ENCODE measurements at regions not wholly inside any gene's neighbourhood (a gene's known extent, or its start where the extent isn't known, plus 50 kb on each side); places are given as distances from the start of the nearest gene placed in this dataset.

GRCh38 chr2:209209943-209210342, 213.9 kb upstream of the MAP2 start:
- TF ChIP-seq, protein P1, sequence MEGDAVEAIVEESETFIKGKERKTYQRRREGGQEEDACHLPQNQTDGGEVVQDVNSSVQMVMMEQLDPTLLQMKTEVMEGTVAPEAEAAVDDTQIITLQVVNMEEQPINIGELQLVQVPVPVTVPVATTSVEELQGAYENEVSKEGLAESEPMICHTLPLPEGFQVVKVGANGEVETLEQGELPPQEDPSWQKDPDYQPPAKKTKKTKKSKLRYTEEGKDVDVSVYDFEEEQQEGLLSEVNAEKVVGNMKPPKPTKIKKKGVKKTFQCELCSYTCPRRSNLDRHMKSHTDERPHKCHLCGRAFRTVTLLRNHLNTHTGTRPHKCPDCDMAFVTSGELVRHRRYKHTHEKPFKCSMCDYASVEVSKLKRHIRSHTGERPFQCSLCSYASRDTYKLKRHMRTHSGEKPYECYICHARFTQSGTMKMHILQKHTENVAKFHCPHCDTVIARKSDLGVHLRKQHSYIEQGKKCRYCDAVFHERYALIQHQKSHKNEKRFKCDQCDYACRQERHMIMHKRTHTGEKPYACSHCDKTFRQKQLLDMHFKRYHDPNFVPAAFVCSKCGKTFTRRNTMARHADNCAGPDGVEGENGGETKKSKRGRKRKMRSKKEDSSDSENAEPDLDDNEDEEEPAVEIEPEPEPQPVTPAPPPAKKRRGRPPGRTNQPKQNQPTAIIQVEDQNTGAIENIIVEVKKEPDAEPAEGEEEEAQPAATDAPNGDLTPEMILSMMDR (optimal IDR thresholded peaks at IDR 0.05 in 1 of 3, IDR thresholded peaks at IDR 0.05 in 1 of 3, conservative IDR thresholded peaks at IDR 0.05 in 1 of 3; ENCODE audit: extremely low read depth in 1 of 3, insufficient read depth in 2 of 3, low read length in 3 of 3) = no peak
- no peak for TF ChIP-seq EZH2 (IDR thresholded peaks at IDR 0.05; ENCODE audit: low read length)
- Histone ChIP-seq H2AFZ (ENCODE audit: control insufficient read depth, low read length) (no peak overlapping the region), H3K9me1 (ENCODE audit: control insufficient read depth, extremely low read depth, insufficient read depth, low read length) (no peaks in the 10 kb centered on the region), H3K27ac (ENCODE audit: control insufficient read depth, insufficient read depth, low read length) (no peak overlapping the region), H3K27me3 (ENCODE audit: control insufficient read depth, extremely low read depth, insufficient read depth, low read length) (no peaks in the 10 kb centered on the region), H3K4me3 (ENCODE audit: control insufficient read depth in 2 of 3, extremely low read depth in 1 of 3, insufficient read depth in 2 of 3, low read depth in 1 of 3, low read length in 3 of 3) (no peak overlapping the region), H3K79me2 (ENCODE audit: control insufficient read depth, insufficient read depth, low read length) (no peaks in the 10 kb centered on the region), H3K36me3 (ENCODE audit: control insufficient read depth in 2 of 2, extremely low read depth in 1 of 2, insufficient read depth in 2 of 2, low read length in 2 of 2) (no peaks in the 10 kb centered on the region), H3K4me1 (ENCODE audit: control insufficient read depth, extremely low read depth, insufficient read depth, low read length) (no peaks in the 10 kb centered on the region), H3K9ac (ENCODE audit: control insufficient read depth, extremely low read depth, insufficient read depth, low read length) (no peak overlapping the region), H4K20me1 (ENCODE audit: control insufficient read depth, extremely low read depth, insufficient read depth, low read length) (no peaks in the 10 kb centered on the region), H3K9me3 (ENCODE audit: control insufficient read depth, low read depth, low read length) (no peaks in the 10 kb centered on the region), H3K4me2 (ENCODE audit: control insufficient read depth, extremely low read depth, insufficient read depth, low read depth, low read length) (no peak overlapping the region)
- FAIRE-seq = no peak
- dilution Hi-C loops (cut with MboI; ENCODE audit: extremely low pct_ligation_motif_present, low sequenced_read_pairs) = no loop called here
- DNase-seq (ENCODE audit: low read depth, low spot score) = no peak

- Histone ChIP-seq H3K9ac (ENCODE audit: control insufficient read depth, extremely low read depth, insufficient read depth, low read length) (no peak overlapping the region), H2AFZ (ENCODE audit: control insufficient read depth, low read length) (no peak overlapping the region), H3K9me3 (ENCODE audit: control insufficient read depth, low read depth, low read length) (no peaks in the 10 kb centered on the region), H3K36me3 (ENCODE audit: control insufficient read depth in 2 of 2, extremely low read depth in 1 of 2, insufficient read depth in 2 of 2, low read length in 2 of 2) (no peaks in the 10 kb centered on the region), H3K27me3 (ENCODE audit: control insufficient read depth, extremely low read depth, insufficient read depth, low read length) (no peaks in the 10 kb centered on the region), H3K4me2 (ENCODE audit: control insufficient read depth, extremely low read depth, insufficient read depth, low read depth, low read length) (no peak overlapping the region), H3K79me2 (ENCODE audit: control insufficient read depth, insufficient read depth, low read length) (no peaks in the 10 kb centered on the region), H3K4me3 (ENCODE audit: control insufficient read depth in 2 of 3, extremely low read depth in 1 of 3, insufficient read depth in 2 of 3, low read depth in 1 of 3, low read length in 3 of 3) (no peak overlapping the region), H3K27ac (ENCODE audit: control insufficient read depth, insufficient read depth, low read length) (no peak overlapping the region), H3K9me1 (ENCODE audit: control insufficient read depth, extremely low read depth, insufficient read depth, low read length) (no peaks in the 10 kb centered on the region), H3K4me1 (ENCODE audit: control insufficient read depth, extremely low read depth, insufficient read depth, low read length) (no peaks in the 10 kb centered on the region), H4K20me1 (ENCODE audit: control insufficient read depth, extremely low read depth, insufficient read depth, low read length) (no peaks in the 10 kb centered on the region)
- dilution Hi-C loops (cut with MboI; ENCODE audit: extremely low pct_ligation_motif_present, low sequenced_read_pairs) = no loop called here
- FAIRE-seq = no peak
- no peak for DNase-seq (ENCODE audit: low read depth, low spot score)
- TF ChIP-seq EZH2 (IDR thresholded peaks at IDR 0.05; ENCODE audit: low read length) = no peak
- TF ChIP-seq, protein P1 (optimal IDR thresholded peaks at IDR 0.05 in 1 of 3, IDR thresholded peaks at IDR 0.05 in 1 of 3, conservative IDR thresholded peaks at IDR 0.05 in 1 of 3; ENCODE audit: extremely low read depth in 1 of 3, insufficient read depth in 2 of 3, low read length in 3 of 3) = no peak
Measured at GRCh38 chr2:209230560-209230959, 193.3 kb upstream of the MAP2 start.

Data from keratinocyte (primary cell).